Astrocyte (in vitro differentiated cells and primary cell): ENCODE measurements at regions not wholly inside any gene's neighbourhood (a gene's known extent, or its start where the extent isn't known, plus 50 kb on each side); places are given as distances from the start of the nearest gene placed in this dataset.

ENCODE experiments used
- DNase-seq: peaks from one replicate; pipeline ENCODE4 v3.0.0-alpha.2; 2010; ENCODE audit warnings: low read depth
- FAIRE-seq: peaks from 2 replicates; lab custom pipeline; 2011; peaks lifted over from hg19 to GRCh38; lab: Jason Lieb, UNC
- H2AFZ ChIP-seq: 2 replicates; pipeline ENCODE4 v1.6.0; 2012; ENCODE audit warnings: low read depth, low read length, inconsistent platforms
- H3K27ac ChIP-seq: 2 replicates; pipeline ENCODE4 v1.5.1; 2011; ENCODE audit warnings: low read depth, low read length, inconsistent platforms
- H3K27me3 ChIP-seq: 2 replicates; pipeline ENCODE4 v1.6.0; 2011; ENCODE audit warnings: low read length, inconsistent platforms; ENCODE audit not compliant: insufficient read depth
- H3K36me3 ChIP-seq: 2 replicates; pipeline ENCODE4 v1.5.1; 2011; ENCODE audit warnings: low read length, inconsistent platforms; ENCODE audit not compliant: insufficient read depth
- H3K4me1 ChIP-seq: 2 replicates; pipeline ENCODE4 v1.5.1; 2011; ENCODE audit warnings: low read length, inconsistent platforms; ENCODE audit not compliant: insufficient read depth
- H3K4me2 ChIP-seq: 2 replicates; pipeline ENCODE4 v1.6.0; 2012; ENCODE audit warnings: low read length, inconsistent platforms
- H3K4me3 ChIP-seq: 2 replicates; pipeline ENCODE4 v1.5.1; 2011; ENCODE audit warnings: low read depth, mild to moderate bottlenecking, low read length, inconsistent platforms; ENCODE audit not compliant: insufficient read depth
- H3K79me2 ChIP-seq: 2 replicates; pipeline ENCODE4 v1.6.0; 2012; ENCODE audit warnings: mild to moderate bottlenecking, low read length, inconsistent platforms; ENCODE audit not compliant: insufficient read depth
- H3K9ac ChIP-seq: 2 replicates; pipeline ENCODE4 v1.6.0; 2012; ENCODE audit warnings: mild to moderate bottlenecking, low read length, inconsistent platforms
- H3K9me3 ChIP-seq: 2 replicates; pipeline ENCODE4 v1.5.1; 2012; ENCODE audit warnings: low read depth, mild to moderate bottlenecking, low read length, inconsistent platforms; ENCODE audit not compliant: insufficient read depth
- H4K20me1 ChIP-seq: 2 replicates; pipeline ENCODE4 v1.6.0; 2012; ENCODE audit warnings: low read length, inconsistent platforms; ENCODE audit not compliant: insufficient read depth
- H3K27ac Mint-ChIP-seq: one replicate; pipeline ENCODE4 v1.8.0; 2021; ENCODE audit warnings: mild to moderate bottlenecking, mixed read lengths; ENCODE audit not compliant: unreplicated experiment
- H3K27me3 Mint-ChIP-seq: one replicate; pipeline ENCODE4 v1.8.0; 2021; ENCODE audit warnings: low read depth, mixed read lengths; ENCODE audit not compliant: unreplicated experiment
- H3K36me3 Mint-ChIP-seq: one replicate; pipeline ENCODE4 v1.8.0; 2021; ENCODE audit warnings: low read depth, mixed read lengths; ENCODE audit not compliant: unreplicated experiment
- H3K4me1 Mint-ChIP-seq: one replicate; pipeline ENCODE4 v1.8.0; 2021; ENCODE audit warnings: low read depth, mixed read lengths; ENCODE audit not compliant: unreplicated experiment
- H3K4me3 Mint-ChIP-seq: one replicate; pipeline ENCODE4 v1.8.0; 2021; ENCODE audit warnings: mild to moderate bottlenecking, moderate library complexity, mixed read lengths; ENCODE audit not compliant: unreplicated experiment
- H3K9me3 Mint-ChIP-seq: one replicate; pipeline ENCODE4 v1.8.0; 2021; ENCODE audit warnings: mild to moderate bottlenecking, mixed read lengths; ENCODE audit not compliant: unreplicated experiment
- CTCF ChIP-seq: IDR thresholded peaks from 2 replicates; pipeline ENCODE4 v1.5.1; 2011; ENCODE audit warnings: low read depth, mild to moderate bottlenecking, inconsistent platforms, low read length, moderate library complexity; ENCODE audit not compliant: insufficient read depth
- EZH2 ChIP-seq: IDR thresholded peaks from 2 replicates; pipeline ENCODE4 v1.6.1; 2012; ENCODE audit warnings: mild to moderate bottlenecking, low read length, inconsistent platforms; ENCODE audit not compliant: insufficient read depth

GRCh38 chr1:228809621-228810394 lies 74.5 kb downstream of the RHOU start:
- no peak overlapping the region for H3K27ac Mint-ChIP-seq

GRCh38 chr1:228810395-228810758 lies 75.1 kb downstream of the RHOU start:
- DNase-seq, result no peak
- Histone ChIP-seq H3K27ac (no peak overlapping the region), H3K4me1 (no peaks in the 10 kb centered on the region), H2AFZ (no peak overlapping the region), H3K27me3 (peaks cover 5% of the 10 kb centered on the region), H4K20me1 (no peaks in the 10 kb centered on the region), H3K79me2 (no peaks in the 10 kb centered on the region), H3K4me3 (no peak overlapping the region), H3K9ac (no peak overlapping the region), H3K4me2 (no peak overlapping the region), H3K9me3 (no peaks in the 10 kb centered on the region), H3K36me3 (no peaks in the 10 kb centered on the region)
- Mint-ChIP-seq H3K36me3 (no peaks in the 10 kb centered on the region), H3K4me3 (no peak overlapping the region), H3K9me3 (no peaks in the 10 kb centered on the region), H3K27me3 (peaks cover 10% of the 10 kb centered on the region), H3K4me1 (no peaks in the 10 kb centered on the region), H3K27ac (no peak overlapping the region)
- FAIRE-seq, result no peak
- TF ChIP-seq CTCF (no peak), EZH2 (no peak)

More at GRCh38 chr1:228809621-228810394, 74.5 kb downstream of the RHOU start:
- Histone ChIP-seq H3K4me3 (no peak overlapping the region), H3K27ac (no peak overlapping the region), H3K79me2 (no peaks in the 10 kb centered on the region), H3K36me3 (no peaks in the 10 kb centered on the region), H3K4me1 (no peaks in the 10 kb centered on the region), H3K9me3 (no peaks in the 10 kb centered on the region), H3K27me3 (peaks cover 5% of the 10 kb centered on the region), H3K9ac (no peak overlapping the region), H3K4me2 (no peak overlapping the region), H4K20me1 (no peaks in the 10 kb centered on the region), H2AFZ (no peak overlapping the region)
- peaks cover 14% of the 10 kb centered on the region for H3K27me3 Mint-ChIP-seq
- no peaks in the 10 kb centered on the region for H3K9me3 Mint-ChIP-seq
- DNase-seq (no peak), FAIRE-seq (no peak)
- H3K4me1 Mint-ChIP-seq, result no peaks in the 10 kb centered on the region
- no peaks in the 10 kb centered on the region for H3K36me3 Mint-ChIP-seq
- H3K4me3 Mint-ChIP-seq, result no peak overlapping the region
- TF ChIP-seq EZH2, result no peak

GRCh38 chr1:228810878-228811711 lies 75.8 kb downstream of the RHOU start:
- Mint-ChIP-seq H3K9me3 (no peaks in the 10 kb centered on the region), H3K36me3 (no peaks in the 10 kb centered on the region), H3K27me3 (peaks cover 13% of the 10 kb centered on the region), H3K4me3 (no peak overlapping the region), H3K27ac (no peak overlapping the region), H3K4me1 (no peaks in the 10 kb centered on the region)
- no peak for DNase-seq
- H3K27me3 ChIP-seq, result peaks cover 5% of the 10 kb centered on the region
- no peak overlapping the region for H3K9ac ChIP-seq
- H2AFZ ChIP-seq, result no peak overlapping the region
- H3K4me1 ChIP-seq, result no peaks in the 10 kb centered on the region
- H3K36me3 ChIP-seq, result no peaks in the 10 kb centered on the region
- no peak overlapping the region for H3K27ac ChIP-seq
- FAIRE-seq, result no peak
- no peaks in the 10 kb centered on the region for H4K20me1 ChIP-seq
- TF ChIP-seq CTCF, result no peak
- no peak for TF ChIP-seq EZH2
- H3K4me3 ChIP-seq, result no peak overlapping the region
- no peaks in the 10 kb centered on the region for H3K79me2 ChIP-seq
- H3K9me3 ChIP-seq, result no peaks in the 10 kb centered on the region
- H3K4me2 ChIP-seq, result no peak overlapping the region
